SK-N-SH treated with all-trans-retinoic acid at 6 μM for 48 hours (cell line): ENCODE measurements at regions not wholly inside any gene's neighbourhood (a gene's known extent, or its start where the extent isn't known, plus 50 kb on each side); places are given as distances from the start of the nearest gene placed in this dataset.
"Not testable (repeated sequence)": the region's sequence is repeated elsewhere in the genome, so short reads cannot be mapped to it uniquely, and the experiment has no call there.

Experiments
- CREB5 ChIP-seq: fragments of 250-450 bp; sonication (Bioruptor Pico); IDR thresholded peaks from 2 replicates; pipeline ENCODE4 v1.5.1; 2020; ENCODE audit warnings: low read depth, mild to moderate bottlenecking, moderate library complexity
- GLIS3 ChIP-seq: fragments of 250-450 bp; sonication (Bioruptor Pico); IDR thresholded peaks from 2 replicates; pipeline ENCODE4 v1.5.0; 2020; ENCODE audit warnings: mild to moderate bottlenecking, moderate library complexity
- PATZ1 ChIP-seq: fragments of 250-450 bp; sonication (Bioruptor Pico); IDR thresholded peaks from 2 replicates; pipeline ENCODE4 v1.8.0; 2020; ENCODE audit warnings: mild to moderate bottlenecking, moderate library complexity, borderline replicate concordance
- POU6F1 ChIP-seq: fragments of 250-450 bp; sonication (Bioruptor Pico); IDR thresholded peaks from 2 replicates; pipeline ENCODE4 v1.8.0; 2021; ENCODE audit warnings: low read depth, mild to moderate bottlenecking, moderate library complexity, borderline replicate concordance
- PPARA ChIP-seq: fragments of 250-450 bp; sonication (Bioruptor Pico); IDR thresholded peaks from 2 replicates; pipeline ENCODE4 v1.5.0; 2020; ENCODE audit warnings: mild to moderate bottlenecking, borderline replicate concordance
- RARB ChIP-seq: fragments of 250-450 bp; sonication (Bioruptor Pico); IDR thresholded peaks from 2 replicates; pipeline ENCODE4 v1.8.0; 2021; ENCODE audit warnings: mild to moderate bottlenecking, moderate library complexity
- ZNF70 ChIP-seq: fragments of 450-650 bp; formaldehyde crosslinking; IDR thresholded peaks from 2 replicates; pipeline ENCODE4 v1.5.0; 2020; ENCODE audit warnings: mild to moderate bottlenecking, moderate library complexity

GRCh38 chr6:95888711-95889110, 127.1 kb upstream of the FUT9 start:
- not testable (repeated sequence) for TF ChIP-seq PPARA (CRISPR knock-in tag); PATZ1 (CRISPR knock-in tag); GLIS3; RARB (CRISPR knock-in tag); ZNF70 (CRISPR knock-in tag); POU6F1 (CRISPR knock-in tag); CREB5
